SK-MEL-5 (cell line): ENCODE measurements at regions not wholly inside any gene's neighbourhood (a gene's known extent, or its start where the extent isn't known, plus 50 kb on each side); places are given as distances from the start of the nearest gene placed in this dataset.
"Not testable (repeated sequence)": the region's sequence is repeated elsewhere in the genome, so short reads cannot be mapped to it uniquely, and the experiment has no call there.

Experiments
- DNase-seq: peaks from one replicate; pipeline ENCODE4 v3.0.0-alpha.2; 2016; ENCODE audit warnings: low read depth, low spot score
- in situ Hi-C: cut with HindIII; loops from 2 replicates; pipeline ENCODE4 v1.10.0; 2016; ENCODE audit warnings: low sequenced_read_pairs, high pct_unique_total_duplicates, low pct_unique_long_range_greater_than_20kb

DNA sequence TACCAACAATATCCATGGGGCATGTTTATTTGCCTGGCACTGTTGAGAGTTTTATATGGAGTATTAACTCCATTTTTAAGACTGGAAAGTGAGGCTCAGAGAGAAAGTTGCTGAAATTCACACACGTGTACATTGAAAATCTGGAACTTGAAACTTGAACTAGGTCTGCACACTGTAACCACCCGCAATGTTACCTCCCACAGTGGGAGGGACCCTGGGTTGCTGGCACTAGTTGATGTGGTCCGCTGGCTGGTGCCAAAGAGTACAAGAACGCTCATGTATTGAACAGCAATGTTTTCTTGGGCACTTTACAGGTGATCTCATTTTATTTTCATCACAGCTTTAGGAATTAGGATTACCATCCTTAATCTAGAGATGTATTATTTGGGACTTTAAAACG, 253.2 kb downstream of the INHBA start:
- in situ Hi-C loops = no loop called here
- no peak for DNase-seq

- in situ Hi-C loops = no loop called here
- no peak for DNase-seq
Measured at GRCh38 chr7:41449286-41449685, 253.6 kb downstream of the INHBA start.

- no peak for DNase-seq
- in situ Hi-C loops = no loop called here
Measured at GRCh38 chr7:41448104-41448503, 254.8 kb downstream of the INHBA start.

DNA sequence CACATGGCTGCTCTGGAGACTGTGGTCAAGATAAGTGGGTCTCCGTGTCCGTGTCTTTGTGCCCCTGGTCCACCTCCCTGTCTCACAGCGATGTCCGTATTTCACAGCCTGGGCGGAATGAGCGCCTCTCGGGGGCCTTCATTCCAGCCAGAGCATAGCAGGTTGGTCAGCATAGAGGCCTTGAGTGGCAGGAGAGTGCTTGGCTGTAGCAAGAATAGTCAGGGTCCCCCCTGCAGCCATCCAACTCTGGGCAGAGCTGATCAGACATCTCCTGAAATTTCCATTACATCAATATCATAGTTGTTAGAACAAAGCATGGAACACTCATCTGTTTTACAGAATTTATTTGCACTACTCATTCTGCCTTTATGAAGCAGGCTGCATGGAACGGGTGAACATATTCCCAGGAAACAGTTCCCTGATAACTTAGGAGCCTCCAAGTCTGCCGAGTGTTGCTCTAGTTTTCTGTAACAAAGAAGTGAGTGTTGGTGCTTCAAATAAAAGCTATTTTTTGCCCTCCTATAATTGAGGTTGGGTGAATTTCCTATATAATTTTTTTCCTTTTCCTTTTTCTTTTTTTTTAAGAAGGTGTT, 255.3 kb downstream of the INHBA start:
- in situ Hi-C loops = no loop called here
- DNase-seq = no peak

- DNase-seq = no peak
- in situ Hi-C loops = no loop called here
Measured at GRCh38 chr7:41446606-41447449, 256.1 kb downstream of the INHBA start.

- in situ Hi-C loops = no loop called here
- peak; percentile 88 for DNase-seq
Measured at GRCh38 chr7:41445946-41446345, 256.9 kb downstream of the INHBA start.

DNA sequence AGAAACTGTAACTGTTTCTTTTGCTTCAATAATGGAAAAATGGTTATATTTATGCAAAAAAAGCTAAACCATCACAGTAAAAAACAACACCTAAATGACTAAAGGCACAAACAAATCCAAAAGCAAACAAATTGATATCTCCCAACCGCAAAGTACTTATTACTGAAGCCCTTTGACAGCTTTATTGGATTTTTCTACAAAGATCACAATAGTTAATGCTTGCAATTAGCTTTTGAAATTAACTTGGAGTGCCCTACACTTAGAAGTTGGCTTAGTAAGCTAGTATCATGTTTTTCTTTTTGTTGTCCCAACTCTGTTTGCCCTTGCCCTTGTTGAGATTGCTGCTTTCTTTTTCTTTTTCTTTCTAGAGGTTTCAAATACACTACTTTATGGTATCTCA, 257.5 kb downstream of the INHBA start:
- DNase-seq = no peak
- in situ Hi-C loops = no loop called here

DNA sequence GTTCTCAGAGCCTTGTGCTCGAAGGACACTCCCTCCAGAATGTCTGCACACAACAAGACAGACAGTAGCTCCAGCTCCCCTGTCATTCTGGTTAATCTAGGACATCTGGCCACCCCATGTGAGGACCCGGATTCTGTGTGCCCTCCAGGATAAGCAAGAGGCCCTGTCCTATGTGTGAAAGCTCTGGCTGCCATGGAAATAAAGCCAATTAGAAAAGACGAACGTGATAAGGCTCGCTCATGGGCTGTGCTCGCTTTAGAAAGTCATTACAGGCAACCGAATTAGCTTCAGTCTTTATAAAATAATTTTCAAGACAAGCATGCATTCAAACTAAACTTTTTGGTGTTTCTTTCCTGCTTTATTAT, 263.4 kb downstream of the INHBA start:
- no peak for DNase-seq
- in situ Hi-C loops = no loop called here

DNA sequence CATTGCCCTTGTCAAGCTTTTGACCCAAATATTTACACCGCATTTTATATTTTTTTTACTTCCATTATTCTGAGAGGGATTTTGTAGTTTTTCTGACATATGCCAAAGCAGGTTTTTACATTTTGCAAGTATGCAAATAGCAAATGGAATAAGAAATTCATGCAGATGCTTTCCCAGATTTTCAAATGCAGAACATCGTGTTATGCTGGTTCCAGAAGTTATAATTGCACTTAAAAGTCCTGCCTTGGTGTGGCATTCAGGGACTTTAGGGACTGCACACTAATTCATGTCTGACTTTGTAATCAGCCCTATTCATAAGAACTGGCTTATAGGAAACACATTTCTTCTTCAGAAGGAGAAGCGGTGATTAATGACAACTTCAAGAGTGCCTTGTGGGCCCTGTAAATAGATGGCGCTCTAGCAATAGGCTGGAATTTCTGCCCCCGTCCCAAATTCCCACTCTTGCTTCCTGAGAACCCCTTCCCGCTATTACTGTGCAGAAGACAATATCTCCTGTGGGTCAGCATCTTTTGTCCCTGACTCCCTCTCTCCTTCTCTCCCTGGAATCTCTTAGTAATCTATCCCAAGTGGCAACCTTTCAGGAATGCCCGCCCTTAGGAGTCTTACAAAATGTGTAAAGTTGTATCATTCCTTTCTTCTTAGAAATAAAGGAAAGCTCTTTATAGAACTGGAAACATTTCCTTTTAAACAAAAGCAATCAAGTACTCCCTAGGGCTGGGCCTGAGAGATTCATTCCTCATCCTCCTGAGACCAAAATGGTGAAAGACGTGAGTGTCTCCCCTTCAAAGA, 264.0 kb downstream of the INHBA start:
- DNase-seq = peak; percentile 37
- in situ Hi-C loops = no loop called here

DNA sequence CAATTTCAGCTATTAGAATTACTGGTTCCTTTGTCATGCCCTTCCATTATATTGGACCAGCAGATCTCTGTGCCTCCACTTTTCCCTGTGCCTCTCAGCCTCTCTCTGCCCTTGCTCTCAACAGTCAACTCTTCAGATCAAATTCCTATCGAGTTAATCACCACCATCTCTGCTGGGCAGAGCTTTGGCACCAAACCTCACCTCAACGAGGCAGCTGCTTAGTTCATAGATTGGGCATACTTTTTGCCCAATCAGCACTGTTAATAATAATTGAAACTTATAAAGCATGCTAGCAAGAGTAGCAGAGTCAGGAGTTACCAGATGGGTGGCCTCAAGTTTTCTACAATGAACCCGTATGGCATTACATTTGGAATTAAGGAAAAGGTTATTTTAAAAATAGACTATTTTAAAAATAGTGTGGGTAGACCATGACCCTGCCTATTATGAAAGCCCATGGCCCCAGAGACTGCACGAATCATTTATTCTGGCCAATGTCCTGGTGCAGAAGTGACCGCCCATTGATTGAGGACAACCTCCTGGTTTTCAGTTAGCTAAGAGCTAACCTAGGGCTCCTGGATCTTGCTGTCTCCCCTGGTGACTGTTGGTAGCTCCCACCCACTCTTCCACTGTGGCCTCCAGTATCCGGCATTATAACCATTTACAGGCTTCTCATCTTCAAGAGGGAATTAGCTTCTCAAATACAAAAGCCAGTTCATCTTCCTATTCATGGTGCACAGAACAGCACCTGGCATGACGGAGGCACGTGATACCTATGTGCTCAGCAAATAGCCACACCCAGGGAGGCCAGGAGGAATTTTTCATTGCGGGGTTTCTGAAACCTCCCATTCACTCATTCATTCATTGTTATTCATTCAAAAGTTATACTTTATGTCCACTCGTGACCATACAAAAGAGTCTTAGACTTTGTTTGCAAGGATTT, 265.4 kb downstream of the INHBA start:
- in situ Hi-C loops = no loop called here
- DNase-seq = no peak

- no peak for DNase-seq
- in situ Hi-C loops = no loop called here
Measured at GRCh38 chr7:41436139-41436538, 266.8 kb downstream of the INHBA start.

DNA sequence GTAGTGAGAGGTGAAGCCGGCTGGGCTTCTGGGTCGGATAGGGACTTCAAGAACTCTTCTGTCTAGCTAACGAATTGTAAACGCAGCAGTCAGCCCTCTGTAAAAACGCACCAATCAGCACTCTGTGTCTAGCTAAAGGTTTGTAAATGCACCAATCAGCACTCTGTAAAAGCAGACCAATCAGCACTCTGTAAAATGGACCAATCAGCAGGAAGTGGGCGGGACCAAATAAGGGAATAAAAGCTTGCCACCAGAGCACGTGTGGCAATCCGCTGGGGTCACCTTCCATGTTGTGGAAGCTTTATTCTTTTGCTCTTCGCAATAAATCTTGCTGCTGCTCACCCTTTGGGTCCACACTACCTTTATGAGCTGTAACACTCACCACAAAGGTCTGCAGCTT, 267.9 kb downstream of the INHBA start:
- DNase-seq, in situ Hi-C loops: not testable (repeated sequence)

GRCh38 chr7:41431671-41432070, 271.2 kb downstream of the INHBA start:
- DNase-seq = no peak
- in situ Hi-C loops = no loop called here

DNA sequence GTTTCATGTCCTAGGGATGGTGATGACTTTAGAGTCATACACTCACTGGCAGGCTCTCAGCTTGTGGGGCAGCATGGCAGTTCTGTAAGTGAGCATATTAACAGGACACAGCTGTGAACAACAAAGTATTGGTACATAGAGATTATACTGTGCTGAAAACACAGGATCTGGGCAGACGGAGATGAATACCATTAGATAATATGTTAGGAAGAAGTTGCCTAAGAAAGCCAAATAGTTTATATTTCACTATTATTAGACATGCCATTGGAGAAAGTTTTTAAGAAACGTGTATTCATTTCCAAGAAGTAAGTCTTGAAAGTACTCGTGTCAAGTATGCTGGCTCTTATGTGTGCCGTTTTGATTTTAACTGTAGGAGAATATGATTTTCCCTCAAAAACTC, 274.5 kb downstream of the INHBA start:
- no peak for DNase-seq
- in situ Hi-C loops = no loop called here

DNA sequence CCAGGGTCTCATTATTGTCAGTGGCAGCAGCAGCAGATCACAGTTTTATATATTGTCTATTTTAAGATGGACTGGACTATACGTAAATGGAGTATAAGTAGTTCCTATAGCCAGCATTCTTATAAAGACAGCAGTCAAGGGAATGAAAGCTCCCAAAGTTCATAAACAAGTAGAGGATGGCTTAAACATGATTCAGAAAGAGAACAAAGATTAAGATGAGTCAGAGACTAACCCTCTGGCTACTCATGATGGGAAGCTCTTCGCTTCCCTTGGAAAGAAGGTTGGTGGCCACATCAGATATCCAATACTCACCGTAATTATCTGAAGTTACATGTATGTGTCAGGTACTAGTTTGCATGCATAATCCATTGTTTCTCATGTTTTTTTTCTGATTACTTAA, 277.0 kb downstream of the INHBA start:
- no peak for DNase-seq
- in situ Hi-C loops = no loop called here

DNA sequence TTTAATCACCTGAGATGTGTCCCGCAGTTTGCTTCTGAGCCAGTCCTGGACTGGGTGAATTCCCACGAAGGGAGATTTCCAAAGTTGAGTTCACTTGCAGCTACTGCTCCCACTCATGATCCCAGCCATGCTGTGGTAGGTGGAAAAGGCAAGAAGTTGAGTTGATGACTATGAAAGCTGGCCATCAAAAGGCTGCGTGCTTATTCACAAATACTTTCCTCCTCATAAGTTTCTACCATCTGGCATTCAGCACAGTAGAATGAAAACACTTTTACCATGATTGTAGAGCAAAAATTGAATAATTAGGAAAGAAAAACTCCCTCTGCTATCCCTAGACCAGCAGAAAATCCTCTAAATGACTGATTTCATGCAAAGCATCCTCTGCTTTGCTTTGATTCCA, 281.8 kb downstream of the INHBA start:
- DNase-seq = no peak
- in situ Hi-C loops = no loop called here

GRCh38 chr7:41420421-41420820, 282.5 kb downstream of the INHBA start:
- in situ Hi-C loops = no loop called here
- no peak for DNase-seq

DNA sequence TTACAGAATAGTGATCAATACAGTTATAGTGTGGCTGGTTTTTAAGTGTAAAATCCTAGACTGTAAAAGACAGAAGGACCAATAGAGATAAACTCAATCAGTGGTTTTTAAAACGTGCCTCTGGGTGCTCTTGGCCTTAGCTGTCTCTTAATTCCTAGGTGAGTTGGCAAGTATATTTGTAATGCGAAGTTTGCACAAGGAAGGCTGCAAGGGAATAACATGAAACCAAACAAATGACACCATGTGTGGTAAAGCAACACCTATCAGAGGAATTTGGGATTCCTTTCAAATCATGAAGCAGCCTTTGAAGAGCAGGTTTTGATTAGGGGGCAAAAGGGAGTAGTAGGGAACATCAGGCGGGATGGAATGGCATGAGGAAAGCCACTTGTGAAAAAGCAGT, 284.6 kb downstream of the INHBA start:
- in situ Hi-C loops = no loop called here
- DNase-seq = no peak
